T-helper 1 cell (primary cell): ENCODE measurements at regions not wholly inside any gene's neighbourhood (a gene's known extent, or its start where the extent isn't known, plus 50 kb on each side); places are given as distances from the start of the nearest gene placed in this dataset.
"Not testable (repeated sequence)": the region's sequence is repeated elsewhere in the genome, so short reads cannot be mapped to it uniquely, and the experiment has no call there.

Experiments
- DNase-seq, 5 donors: peaks; one replicate each; pipeline ENCODE4 v3.0.0-alpha.2; 2012 to 2020

- DNase-seq: no peak
Measured at GRCh38 chr2:120502761-120503160, 156.8 kb downstream of the INHBB start.

GRCh38 chr2:120503206-120503792 is 157.4 kb downstream of the INHBB start:
- DNase-seq: no peak

GRCh38 chr2:120503793-120504571 is 158.0 kb downstream of the INHBB start:
- no peak for DNase-seq

GRCh38 chr2:120504936-120505705 is 159.2 kb downstream of the INHBB start:
- DNase-seq: no peak

DNA sequence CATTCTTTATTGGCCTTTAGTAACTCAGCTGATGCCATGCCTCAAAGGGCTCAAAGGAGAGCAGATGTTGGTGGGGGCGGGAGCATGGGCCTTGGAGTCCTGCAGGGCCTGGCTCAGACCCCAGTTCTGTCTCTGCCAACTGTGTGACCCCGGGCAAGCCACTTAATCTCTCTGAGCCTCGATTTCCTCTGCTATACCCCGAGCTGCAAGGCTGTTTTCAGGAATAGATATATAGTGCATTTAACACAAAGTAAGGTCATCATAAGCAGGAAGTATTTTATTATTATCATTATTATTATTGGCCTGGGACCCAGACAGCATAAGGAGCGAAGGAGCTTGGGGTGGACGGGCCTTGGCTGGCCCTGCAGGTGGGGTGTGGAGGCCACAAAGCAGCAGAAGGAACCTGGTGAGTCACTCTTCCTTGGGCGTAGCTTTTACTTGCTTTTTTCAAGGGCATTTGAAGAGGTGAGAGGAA is 162.7 kb downstream of the INHBB start:
- DNase-seq: no peak

GRCh38 chr2:120509213-120509815 is 163.4 kb downstream of the INHBB start:
- no peak for DNase-seq

DNA sequence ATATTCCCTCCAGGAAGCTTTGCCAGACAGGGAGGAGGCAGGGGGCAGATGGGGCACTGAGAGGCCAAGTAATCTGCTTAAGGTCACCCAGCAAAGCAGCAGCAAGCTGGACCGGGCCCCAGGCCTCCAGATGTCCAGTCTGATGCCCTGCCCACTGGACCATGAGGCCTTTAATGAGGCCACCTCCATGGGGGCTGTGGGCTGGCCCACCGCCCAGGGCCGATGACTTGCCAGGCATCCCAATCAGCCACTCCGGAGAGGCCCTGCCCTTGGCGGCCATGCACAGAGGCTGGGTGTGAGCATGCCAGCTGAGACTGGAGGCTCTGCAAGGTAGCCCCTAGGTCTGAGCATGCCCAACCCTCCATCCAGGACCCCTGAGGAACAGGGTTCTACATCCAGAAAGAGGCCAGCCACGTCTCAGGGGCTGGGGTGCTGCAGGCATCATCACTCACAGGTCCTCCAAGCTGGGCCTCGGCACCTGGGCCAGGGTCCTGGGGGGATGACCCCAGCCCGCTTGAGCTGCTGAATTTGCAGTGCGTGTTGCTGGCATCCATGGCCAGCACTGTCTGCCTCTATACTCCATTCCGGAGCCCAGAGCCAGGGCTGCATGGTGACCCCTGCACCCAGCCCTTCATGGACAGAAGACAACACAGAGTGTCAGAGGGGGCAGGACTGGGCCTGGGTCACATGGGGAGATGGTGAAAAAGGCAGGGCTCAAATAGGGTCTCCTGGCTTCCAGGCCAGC is 164.2 kb downstream of the INHBB start:
- no peak for DNase-seq

GRCh38 chr2:120510751-120511395 is 164.9 kb downstream of the INHBB start:
- DNase-seq: no peak

- no peak for DNase-seq
Measured at GRCh38 chr2:120511536-120511935, 165.6 kb downstream of the INHBB start.

- DNase-seq: no peak
Measured at GRCh38 chr2:120511947-120512710, 166.2 kb downstream of the INHBB start.

GRCh38 chr2:120513776-120514357 is 167.9 kb downstream of the INHBB start:
- DNase-seq: no peak

GRCh38 chr2:120514521-120514920 is 168.6 kb downstream of the INHBB start:
- no peak for DNase-seq

DNA sequence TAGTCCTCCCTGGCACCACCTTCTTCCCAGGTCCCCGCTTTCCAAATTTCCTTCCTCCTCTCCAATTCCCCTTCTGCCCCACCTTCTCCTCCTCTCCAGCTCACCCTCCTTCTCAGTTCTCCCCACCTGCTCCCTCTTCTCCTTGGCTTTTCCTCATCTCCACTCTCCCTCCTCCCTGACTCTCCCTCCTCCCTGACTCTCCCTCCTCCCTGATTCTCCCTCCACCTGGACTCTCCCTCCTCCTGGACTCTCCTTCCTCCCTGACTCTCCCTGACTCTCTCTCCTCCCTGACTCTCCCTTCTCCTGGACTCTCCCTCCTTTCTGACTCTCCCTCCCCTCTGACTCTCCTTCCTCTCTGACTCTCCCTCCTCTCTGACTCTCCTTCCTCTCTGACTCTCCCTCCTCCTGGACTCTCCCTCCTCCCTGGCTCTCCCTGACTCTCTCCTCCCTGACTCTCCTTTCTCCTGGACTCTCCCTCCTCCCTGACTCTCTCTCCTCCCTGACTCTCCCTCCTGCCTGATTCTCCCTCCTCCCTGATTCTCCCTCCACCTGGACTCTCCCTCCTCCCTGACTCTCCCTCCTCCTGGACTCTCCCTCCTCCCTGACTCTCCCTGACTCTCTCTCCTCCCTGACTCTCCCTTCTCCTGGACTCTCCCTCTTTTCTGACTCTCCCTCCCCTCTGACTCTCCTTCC is 169.3 kb downstream of the INHBB start:
- not testable (repeated sequence) for DNase-seq

DNA sequence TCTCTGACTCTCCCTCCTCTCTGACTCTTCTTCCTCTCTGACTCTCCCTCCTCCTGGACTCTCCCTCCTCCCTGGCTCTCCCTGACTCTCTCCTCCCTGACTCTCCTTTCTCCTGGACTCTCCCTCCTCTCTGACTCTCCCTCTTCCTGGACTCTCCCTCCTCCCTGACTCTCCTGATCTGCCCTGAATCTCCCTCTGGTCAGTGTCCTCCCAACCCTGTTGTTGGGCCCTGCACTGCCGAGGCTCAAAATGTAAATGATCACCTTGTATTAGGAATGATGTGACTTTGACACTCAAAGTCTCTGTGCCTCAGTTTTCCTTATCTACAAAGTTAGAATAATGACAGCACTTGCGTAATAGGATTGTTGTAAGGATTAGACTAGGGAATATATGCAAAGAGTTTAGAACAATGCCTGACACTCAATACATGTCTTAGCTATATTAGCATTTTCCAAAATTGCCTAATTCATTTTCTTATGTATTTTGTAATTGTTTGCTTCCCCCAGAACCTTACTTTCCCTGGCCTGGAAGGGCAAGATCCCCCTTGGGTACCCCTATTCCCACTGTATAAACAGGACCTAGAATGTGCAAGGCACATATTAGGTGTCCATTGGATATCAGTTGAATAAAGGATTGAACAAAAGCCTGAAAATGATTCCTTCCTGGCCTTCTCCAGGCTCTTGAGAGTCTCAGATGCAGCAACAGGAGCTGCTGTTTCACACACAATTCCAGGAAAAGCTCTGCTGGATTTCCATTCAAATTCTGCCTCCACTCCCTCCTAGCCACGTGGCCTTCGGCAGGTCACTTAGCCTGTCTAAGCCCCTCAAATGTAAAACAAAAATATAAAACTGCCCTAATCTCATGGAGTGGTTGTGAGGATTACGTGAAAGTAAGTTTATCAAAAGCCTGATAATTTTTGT is 170.1 kb downstream of the INHBB start:
- DNase-seq: no peak

- no peak for DNase-seq
Measured at GRCh38 chr2:120516679-120517314, 170.9 kb downstream of the INHBB start.

DNA sequence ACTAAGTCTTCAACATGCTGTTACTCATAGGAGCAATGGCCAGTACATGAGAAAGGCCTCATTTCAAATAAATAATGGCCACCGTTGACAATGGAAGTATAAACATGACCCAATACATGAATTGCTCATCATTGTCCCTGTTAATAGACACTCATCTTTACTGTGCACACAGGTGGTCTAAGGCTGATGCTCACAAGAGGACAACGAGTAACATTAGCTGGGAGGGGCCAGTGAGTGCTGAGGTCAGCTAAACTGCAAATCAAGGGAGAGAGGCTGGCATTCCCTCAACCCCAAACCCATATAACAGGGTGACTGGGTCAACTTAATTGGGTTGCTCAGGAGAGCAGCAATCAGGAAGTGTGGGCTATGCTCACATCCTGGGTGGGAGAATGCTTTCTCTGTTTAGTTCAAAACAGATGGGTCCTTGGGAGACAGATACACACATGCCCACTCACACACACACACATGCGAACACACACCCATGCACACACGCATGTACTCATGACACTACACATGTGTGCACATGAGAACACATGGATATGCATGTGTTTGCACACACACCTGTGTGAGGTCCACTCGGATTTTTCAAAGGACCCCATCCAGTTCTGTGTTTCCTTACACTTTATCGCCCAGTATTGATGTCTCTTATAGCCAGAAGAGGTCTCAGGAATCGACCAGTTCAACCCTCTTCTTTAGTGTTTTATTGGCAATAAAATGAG is 172.0 kb downstream of the INHBB start:
- no peak for DNase-seq

GRCh38 chr2:120518819-120519218 is 172.9 kb downstream of the INHBB start:
- DNase-seq: no peak

- DNase-seq: no peak
Measured at GRCh38 chr2:120519469-120519868, 173.5 kb downstream of the INHBB start.
